A549 (cell line): ENCODE measurements at regions not wholly inside any gene's neighbourhood (a gene's known extent, or its start where the extent isn't known, plus 50 kb on each side); places are given as distances from the start of the nearest gene placed in this dataset.

Experiments used
- CTCF ChIP-seq: fragments of >200 bp; sonication (Bioruptor Twin); formaldehyde crosslinking; IDR thresholded peaks from 3 replicates; pipeline ENCODE4 v1.5.1; 2016
- EP300 ChIP-seq, 2 experiments: fragments of >200 bp; sonication (Bioruptor Twin); formaldehyde crosslinking; IDR thresholded peaks; 2 replicates in 1 of 2; 3 replicates in 1 of 2; pipeline ENCODE4 v1.6.1; 2016 to 2017
- JUNB ChIP-seq: fragments of >200 bp; sonication (Bioruptor Twin); formaldehyde crosslinking; IDR thresholded peaks from 2 replicates; pipeline ENCODE4 v1.6.1; 2016
- KDM1A ChIP-seq: fragments of 200-600 bp; sonication (generic); IDR thresholded peaks from 2 replicates; pipeline ENCODE4 v1.6.1; 2016; ENCODE audit warnings: low read depth, mild to moderate bottlenecking
- POLR2A ChIP-seq: IDR thresholded peaks from 2 replicates; pipeline ENCODE4 v1.6.1; 2012; ENCODE audit warnings: mild to moderate bottlenecking, low read length
- RAD21 ChIP-seq, 2 experiments: fragments of >200 bp in 1 of 2; sonication (Bioruptor Twin) in 1 of 2; formaldehyde crosslinking in 1 of 2; IDR thresholded peaks in 1 of 2; conservative IDR thresholded peaks in 1 of 2; 2 replicates in 1 of 2; 3 replicates in 1 of 2; pipeline ENCODE4 v1.6.1; 2012 to 2018; ENCODE audit warnings: inconsistent platforms in 1 of 2
- USF2 ChIP-seq: fragments of 450-650 bp; IDR thresholded peaks from 2 replicates; pipeline ENCODE4 v1.6.1; 2014; ENCODE audit warnings: antibody characterized with exemption
- TF ChIP-seq, protein P1 (sequence below): IDR thresholded peaks from 2 replicates; pipeline ENCODE4 v1.6.1; 2012

DNA sequence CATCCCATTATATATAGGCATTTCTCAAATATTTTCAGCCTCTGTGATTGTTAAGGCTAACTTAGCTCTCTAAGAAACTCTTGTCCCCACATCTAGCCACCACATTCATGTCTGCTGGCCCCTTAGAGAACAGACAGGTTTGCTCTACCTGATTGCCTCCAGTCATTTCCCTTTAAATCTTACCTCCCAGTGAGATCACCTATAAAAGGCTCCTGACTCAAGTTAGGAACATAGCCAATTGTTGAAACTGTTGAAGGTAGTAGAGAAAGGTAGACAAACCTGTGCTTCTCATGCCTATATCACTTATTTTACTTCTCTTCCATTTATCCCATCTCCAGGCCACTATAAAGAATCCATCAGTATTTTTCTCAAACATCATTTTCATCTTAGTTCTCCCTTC is 771.4 kb downstream of the DIAPH3 start:
- TF ChIP-seq RAD21 (conservative IDR thresholded peaks at IDR 0.05 in 1 of 2, IDR thresholded peaks at IDR 0.05 in 1 of 2) = no peak
- TF ChIP-seq CTCF = no peak
- no peak for TF ChIP-seq POLR2A
- no peak for TF ChIP-seq EP300 (IDR thresholded peaks at IDR 0.05)
- TF ChIP-seq USF2 = no peak
- TF ChIP-seq JUNB = no peak
- TF ChIP-seq, protein P1, sequence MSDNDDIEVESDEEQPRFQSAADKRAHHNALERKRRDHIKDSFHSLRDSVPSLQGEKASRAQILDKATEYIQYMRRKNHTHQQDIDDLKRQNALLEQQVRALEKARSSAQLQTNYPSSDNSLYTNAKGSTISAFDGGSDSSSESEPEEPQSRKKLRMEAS = no peak
- TF ChIP-seq KDM1A = no peak
